ENCODE measurements at regions not wholly inside any gene's neighbourhood (a gene's known extent, or its start where the extent isn't known, plus 50 kb on each side); places are given as distances from the start of the nearest gene placed in this dataset.

- BruUV-seq (replicated peaks): no TSS peak
- Histone ChIP-seq H3K79me1 (ENCODE audit: low read depth in 1 of 2, low read length in 2 of 2) (no peaks in the 10 kb centered on the region), H3K4me1 (ENCODE audit: control insufficient read depth, insufficient read depth, low read length) (no peaks in the 10 kb centered on the region; the same call in 1 of the 2 replicates), H4K8ac (ENCODE audit: low read depth in 2 of 2, low read length in 2 of 2) (no peak overlapping the region), H3K56ac (ENCODE audit: extremely low read depth, insufficient read depth, low read length) (no peak overlapping the region), H2BK20ac (ENCODE audit: low read depth, low read length) (no peak overlapping the region), H2AFZ (replicated peaks; ENCODE audit: low read length, poor library complexity) (no peak overlapping the region), H3K9ac (ENCODE audit: low read depth, low read length) (no peak overlapping the region), H2AK5ac (ENCODE audit: low read depth, low read length) (peak overlapping the region; percentile 81; the same call in 1 of the 2 replicates), H3K23ac (ENCODE audit: low read depth, low read length) (no peak overlapping the region), H3K4me3 (ENCODE audit: insufficient read depth, low read depth, low read length) (no peak overlapping the region), H4K91ac (ENCODE audit: insufficient read depth, low read depth, low read length) (no peak overlapping the region; the same call in 1 of the 2 replicates), H3K4me2 (ENCODE audit: low read depth, low read length) (no peak overlapping the region), H4K5ac (ENCODE audit: low read depth, low read length) (no peak overlapping the region), H3K9me3 (ENCODE audit: control insufficient read depth, insufficient read depth, low read length) (no peaks in the 10 kb centered on the region; the same call in 1 of the 2 replicates), H3K4ac (ENCODE audit: low read depth, low read length) (no peak overlapping the region), H2AK9ac (replicated peaks; ENCODE audit: low read depth, low read length, poor library complexity) (no peak overlapping the region), H3K36me3 (ENCODE audit: control insufficient read depth, insufficient read depth, low read length) (no peaks in the 10 kb centered on the region), H3K9me1 (ENCODE audit: insufficient read depth, low read length) (no peaks in the 10 kb centered on the region), H3K18ac (ENCODE audit: low read depth, low read length) (no peak overlapping the region), H2BK5ac (ENCODE audit: low read depth, low read length, poor library complexity, severe bottlenecking) (no peak overlapping the region), H3K14ac (replicated peaks; ENCODE audit: low read depth, low read length) (no peak overlapping the region), H2BK15ac (ENCODE audit: low read depth, low read length) (no peak overlapping the region), H2BK120ac (ENCODE audit: low read depth, low read length) (no peak overlapping the region), H4K20me1 (ENCODE audit: insufficient read depth, low read length) (no peaks in the 10 kb centered on the region), H3K27ac (ENCODE audit: insufficient read depth, low read length) (no peak overlapping the region), H3K27me3 (ENCODE audit: control insufficient read depth, insufficient read depth, low read length) (no peaks in the 10 kb centered on the region)
- ChIA-PET CTCF (interaction anchor here (0.5 kb wide), 1 partner anchor 1315 kb away, joined by 3 read pairs; no protein-coding TSS in a partner anchor), POLR2A (ENCODE audit: unreplicated experiment) (no interaction called here)
- DNase-seq (no peak), ATAC-seq (ENCODE audit: low read depth) (no peak)
- intact Hi-C loops (cut with micrococcal nuclease): no loop called here
- TF ChIP-seq BHLHE40 (IDR thresholded peaks at IDR 0.05; ENCODE audit: low read depth, low read length) (no peak), CEBPB (IDR thresholded peaks at IDR 0.05; ENCODE audit: low read depth, low read length) (peak; percentile 81)
- WGBS, 2 experiments (ENCODE audit: extremely low coverage in 2 of 2, insufficient read length in 1 of 2): no CpG with 5 or more reads among the region's 6 CpGs
- in situ Hi-C loops (cut with MboI; ENCODE audit: low sequenced_read_pairs): no loop called here
- dilution Hi-C loops (cut with HindIII; ENCODE audit: low sequenced_read_pairs, unreplicated experiment): no loop called here
These were observed 107.3 kb upstream of the CLEC14A start for GRCh38 chr14:38363217-38363616.
